GM23248 (cell line): ENCODE measurements at regions not wholly inside any gene's neighbourhood (a gene's known extent, or its start where the extent isn't known, plus 50 kb on each side); places are given as distances from the start of the nearest gene placed in this dataset.

Experiments
- DNase-seq: peaks from one replicate; pipeline ENCODE4 v3.0.0-alpha.2; 2015
- H2AFZ ChIP-seq: fragments of 200-600 bp; sonication (generic); 2 replicates; pipeline ENCODE4 v1.6.1; 2016; ENCODE audit warnings: antibody characterized with exemption
- H3F3A ChIP-seq: fragments of 200-600 bp; sonication (generic); 2 replicates; pipeline ENCODE4 v1.6.1; 2016; ENCODE audit warnings: mild to moderate bottlenecking, antibody characterized with exemption, mixed run types; ENCODE audit not compliant: insufficient read depth
- H3K27ac ChIP-seq: fragments of 200-600 bp; sonication (generic); 2 replicates; pipeline ENCODE4 v1.5.1; 2016; ENCODE audit warnings: mild to moderate bottlenecking
- H3K27me3 ChIP-seq: fragments of 200-600 bp; sonication (generic); replicated peaks from 2 replicates; pipeline ENCODE4 v1.6.1; 2016; ENCODE audit warnings: mild to moderate bottlenecking; ENCODE audit not compliant: insufficient read depth
- H3K36me3 ChIP-seq: fragments of 200-600 bp; sonication (generic); 2 replicates; pipeline ENCODE4 v1.6.1; 2016; ENCODE audit warnings: low read depth, mild to moderate bottlenecking
- H3K4me1 ChIP-seq: fragments of 200-600 bp; sonication (generic); 2 replicates; pipeline ENCODE4 v1.6.1; 2016; ENCODE audit warnings: mild to moderate bottlenecking; ENCODE audit not compliant: insufficient read depth
- H3K4me2 ChIP-seq: fragments of 200-600 bp; sonication (generic); one replicate; pipeline ENCODE4 v1.6.1; 2016; ENCODE audit warnings: mild to moderate bottlenecking; ENCODE audit not compliant: unreplicated experiment
- H3K4me3 ChIP-seq: fragments of 200-600 bp; sonication (generic); 2 replicates; pipeline ENCODE4 v1.5.1; 2016; ENCODE audit warnings: mild to moderate bottlenecking
- H3K79me2 ChIP-seq: fragments of 200-600 bp; sonication (generic); 2 replicates; pipeline ENCODE4 v1.6.1; 2016; ENCODE audit warnings: mild to moderate bottlenecking; ENCODE audit not compliant: insufficient read depth
- H3K9ac ChIP-seq: fragments of 200-600 bp; sonication (generic); 2 replicates; pipeline ENCODE4 v1.6.1; 2016; ENCODE audit warnings: mild to moderate bottlenecking
- H3K9me2 ChIP-seq: fragments of 200-600 bp; sonication (generic); 2 replicates; pipeline ENCODE4 v1.6.1; 2016; ENCODE audit warnings: mixed run types, mild to moderate bottlenecking, moderate library complexity; ENCODE audit not compliant: insufficient read depth
- H3K9me3 ChIP-seq: fragments of 200-600 bp; sonication (generic); one replicate; pipeline ENCODE4 v1.6.1; 2017; ENCODE audit warnings: low read depth
- H4K20me1 ChIP-seq: fragments of 200-600 bp; sonication (generic); 2 replicates; pipeline ENCODE4 v1.6.0; 2016; ENCODE audit not compliant: insufficient read depth
- EZH2 ChIP-seq: fragments of 200-600 bp; sonication (generic); IDR thresholded peaks from 2 replicates; pipeline ENCODE4 v1.6.1; 2018; ENCODE audit warnings: antibody characterized with exemption, mild to moderate bottlenecking; ENCODE audit not compliant: insufficient read depth, poor library complexity, severe bottlenecking
- EZH2phosphoT487 ChIP-seq: fragments of 200-600 bp; sonication (generic); IDR thresholded peaks from 2 replicates; pipeline ENCODE4 v1.6.1; 2018; ENCODE audit warnings: antibody characterized with exemption, moderate library complexity, mild to moderate bottlenecking, low read depth; ENCODE audit not compliant: insufficient read depth
- WGBS, 2 experiments: methylation state at CpG; one replicate each; pipeline ENCODE4 v1.1.6; 2015 to 2017; ENCODE audit warnings: low lambda C conversion rate in 2 of 2, low coverage in 1 of 2; ENCODE audit errors: missing lambda C conversion rate in 2 of 2; 5-methylcytosine and 5-hydroxymethylcytosine counted together
- in situ Hi-C: fragments of 300-500 bp; cut with MboI; formaldehyde crosslinking; loops from 2 replicates; pipeline ENCODE4 v1.15.0; 2020

DNA sequence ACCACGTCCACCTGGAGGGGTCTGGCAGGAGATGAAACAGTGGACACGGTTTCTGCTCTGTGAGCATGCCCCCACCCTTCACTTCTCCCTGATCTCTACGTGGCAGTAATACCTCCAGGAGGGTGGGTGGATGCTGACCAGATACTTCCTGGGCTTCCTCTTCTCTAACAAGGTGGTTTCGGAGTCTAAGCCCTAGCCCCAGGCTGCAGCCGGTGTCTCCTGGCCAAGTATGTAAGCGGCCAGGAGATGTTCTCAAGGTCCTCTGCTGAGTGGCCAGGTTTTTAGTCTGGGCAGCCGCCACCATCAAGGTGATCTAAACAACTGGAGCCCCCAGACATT, 101.8 kb upstream of the ASB18 start:
- H4K20me1 ChIP-seq: no peaks in the 10 kb centered on the region
- WGBS, 2 experiments: 61 to 64% methylated on average over 7 of the region's 7 CpGs
- in situ Hi-C loops: no loop called here

DNA sequence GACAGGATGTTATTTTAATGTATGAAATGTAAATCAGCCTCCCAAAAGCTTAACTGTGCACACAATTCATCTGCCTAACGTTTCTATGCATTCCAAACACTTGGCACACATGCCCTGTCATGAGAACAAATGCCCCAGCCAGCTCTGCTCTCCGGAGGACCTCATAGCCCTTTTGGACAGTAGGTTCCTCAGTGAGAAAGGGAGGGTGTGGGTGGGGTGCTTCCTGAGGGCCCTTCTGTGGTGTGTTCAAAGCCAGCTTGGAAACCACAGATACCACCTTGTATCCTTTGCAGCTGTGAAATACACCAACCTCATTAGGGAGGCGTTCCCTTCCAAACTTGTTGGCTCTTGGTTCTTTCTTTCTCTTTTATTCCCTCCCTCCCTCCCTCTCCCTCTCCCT, 102.2 kb upstream of the ASB18 start:
- H3K4me3 ChIP-seq: no peak overlapping the region
- H3K27ac ChIP-seq: no peak overlapping the region
- TF ChIP-seq EZH2phosphoT487 (no peak), EZH2 (no peak)
- H3F3A ChIP-seq: no peaks in the 10 kb centered on the region
- DNase-seq: no peak
- no peaks in the 10 kb centered on the region for H3K36me3 ChIP-seq
- no peak overlapping the region for H3K4me2 ChIP-seq
- no peak overlapping the region for H2AFZ ChIP-seq
- H4K20me1 ChIP-seq: no peaks in the 10 kb centered on the region
- 3 to 18% methylated on average over 2 to 3 of the region's 3 CpGs for WGBS, 2 experiments
- H3K79me2 ChIP-seq: no peaks in the 10 kb centered on the region
- no peak overlapping the region for H3K9ac ChIP-seq
- H3K4me1 ChIP-seq: no peaks in the 10 kb centered on the region
- H3K9me3 ChIP-seq: no peaks in the 10 kb centered on the region
- in situ Hi-C loops: no loop called here
- no peaks in the 10 kb centered on the region for H3K9me2 ChIP-seq
- H3K27me3 ChIP-seq: peaks cover 25% of the 10 kb centered on the region

More for the DNA sequence above, 101.8 kb upstream of the ASB18 start:
- Histone ChIP-seq H3K4me1 (no peaks in the 10 kb centered on the region), H2AFZ (no peak overlapping the region), H3K27me3 (peaks cover 25% of the 10 kb centered on the region), H3K4me2 (no peak overlapping the region), H3K27ac (no peak overlapping the region), H3K79me2 (no peaks in the 10 kb centered on the region), H3K9me3 (no peaks in the 10 kb centered on the region), H3K9me2 (no peaks in the 10 kb centered on the region), H3K36me3 (no peaks in the 10 kb centered on the region), H3K4me3 (no peak overlapping the region), H3K9ac (no peak overlapping the region), H3F3A (no peaks in the 10 kb centered on the region)
- TF ChIP-seq EZH2: no peak
- no peak for DNase-seq

DNA sequence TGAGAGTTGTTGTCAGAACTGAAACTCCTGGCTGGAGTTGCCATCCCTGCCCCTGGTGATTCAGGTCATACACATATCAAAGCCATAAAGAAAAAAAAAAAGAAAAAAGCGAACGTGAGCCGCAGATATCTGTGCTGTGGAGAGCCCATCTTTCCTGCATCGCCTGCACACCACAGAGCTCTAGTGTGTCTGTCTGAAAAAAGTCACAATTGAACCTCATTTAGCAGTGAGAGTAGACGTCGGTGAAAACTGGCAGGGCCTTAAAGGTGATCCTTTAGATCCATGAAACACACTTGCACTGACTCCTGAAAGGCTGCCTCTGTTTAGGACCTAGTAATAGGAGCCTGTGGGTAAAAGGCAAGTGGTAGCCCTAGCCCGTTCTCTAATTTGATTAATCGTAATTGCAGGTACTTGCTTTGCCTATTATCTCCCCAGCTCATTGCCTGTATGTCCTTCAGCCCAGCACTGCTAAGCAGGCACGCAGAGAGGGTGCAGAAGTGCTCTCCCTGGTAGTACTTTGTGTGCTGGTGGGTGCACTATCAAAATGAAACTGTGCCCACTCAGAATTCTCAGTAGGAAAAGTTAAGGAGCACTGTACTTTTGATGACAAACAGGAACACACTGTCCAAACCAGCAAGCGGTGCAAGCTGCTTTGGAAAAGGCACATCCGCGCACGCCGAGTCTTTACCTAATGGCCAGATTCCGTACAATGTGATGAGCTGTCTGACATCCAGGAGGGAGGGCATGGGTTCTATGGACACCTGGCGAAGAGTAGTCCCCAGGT, 103.5 kb upstream of the ASB18 start:
- no peak overlapping the region for H3K4me3 ChIP-seq
- no peaks in the 10 kb centered on the region for H3K4me1 ChIP-seq
- no peaks in the 10 kb centered on the region for H3K79me2 ChIP-seq
- TF ChIP-seq EZH2: no peak
- TF ChIP-seq EZH2phosphoT487: no peak
- no peak for DNase-seq
- H3F3A ChIP-seq: no peaks in the 10 kb centered on the region
- H3K27me3 ChIP-seq: peaks cover 29% of the 10 kb centered on the region
- H3K9me3 ChIP-seq: no peaks in the 10 kb centered on the region
- WGBS, 2 experiments: 63 to 66% methylated on average over 16 of the region's 16 CpGs
- H3K9me2 ChIP-seq: no peaks in the 10 kb centered on the region
- no peak overlapping the region for H3K9ac ChIP-seq
- H2AFZ ChIP-seq: no peak overlapping the region
- no peak overlapping the region for H3K27ac ChIP-seq
- H3K36me3 ChIP-seq: no peaks in the 10 kb centered on the region
- H3K4me2 ChIP-seq: no peak overlapping the region
- H4K20me1 ChIP-seq: no peaks in the 10 kb centered on the region
- in situ Hi-C loops: no loop called here

DNA sequence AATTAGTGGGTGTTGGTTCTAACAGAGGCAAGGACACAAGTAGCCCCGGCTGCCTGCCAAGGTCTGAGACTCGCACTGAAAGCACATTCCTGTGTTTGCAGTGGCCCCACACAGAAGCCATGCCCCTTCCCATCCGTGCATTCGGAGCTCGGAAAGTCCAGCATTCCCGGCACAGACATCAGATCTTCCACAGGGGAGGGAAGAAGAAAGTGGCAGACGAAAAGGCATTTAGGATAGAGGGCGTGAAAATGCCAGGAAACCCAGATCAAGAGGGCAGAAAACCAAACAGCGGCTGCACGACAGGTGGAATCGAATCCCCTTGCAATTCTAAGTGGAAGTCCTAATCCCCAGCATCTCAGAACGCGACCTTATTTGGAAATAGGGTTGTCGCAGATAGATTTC, 105.5 kb upstream of the ASB18 start:
- no peak overlapping the region for H3K27ac ChIP-seq
- no peak overlapping the region for H2AFZ ChIP-seq
- H3K27me3 ChIP-seq: peaks cover 29% of the 10 kb centered on the region
- no peaks in the 10 kb centered on the region for H3F3A ChIP-seq
- no peaks in the 10 kb centered on the region for H3K9me2 ChIP-seq
- no peaks in the 10 kb centered on the region for H4K20me1 ChIP-seq
- in situ Hi-C loops: no loop called here
- no peak overlapping the region for H3K9ac ChIP-seq
- no peak for DNase-seq
- 39 to 42% methylated on average over 14 of the region's 14 CpGs for WGBS, 2 experiments
- H3K36me3 ChIP-seq: no peaks in the 10 kb centered on the region
- TF ChIP-seq EZH2phosphoT487 (no peak), EZH2 (no peak)
- H3K9me3 ChIP-seq: no peaks in the 10 kb centered on the region
- H3K4me3 ChIP-seq: no peak overlapping the region
- H3K79me2 ChIP-seq: no peaks in the 10 kb centered on the region
- no peaks in the 10 kb centered on the region for H3K4me1 ChIP-seq
- no peak overlapping the region for H3K4me2 ChIP-seq
